HG03354 (cell line): ENCODE measurements at regions not wholly inside any gene's neighbourhood (a gene's known extent, or its start where the extent isn't known, plus 50 kb on each side); places are given as distances from the start of the nearest gene placed in this dataset.

Experiments
- ATAC-seq: cut with Tn5 transposase; IDR thresholded peaks from one replicate; pipeline ENCODE4 v1.9.1; 2021; ENCODE audit warnings: mild to moderate bottlenecking; ENCODE audit not compliant: unreplicated experiment, poor library complexity, severe bottlenecking

DNA sequence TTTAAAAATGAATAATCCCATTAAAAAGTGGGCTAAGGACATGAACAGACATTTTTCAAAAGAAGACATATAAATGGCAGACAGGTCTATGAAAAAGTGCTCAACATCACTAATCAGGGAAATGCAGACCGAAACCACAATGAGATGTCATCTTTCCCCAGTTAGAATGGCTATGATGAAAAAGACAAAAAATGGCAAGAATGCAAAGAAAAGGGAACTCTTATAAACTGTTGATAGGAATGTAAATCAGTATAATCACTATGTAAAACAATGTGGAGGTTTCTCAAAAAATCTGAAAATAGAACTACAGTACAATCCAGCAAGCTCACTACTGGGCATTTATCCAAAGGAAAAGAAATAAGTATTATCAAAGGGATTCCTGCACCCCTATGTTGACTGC is 169.2 kb downstream of the METTL4 start:
- ATAC-seq, result no peak

DNA sequence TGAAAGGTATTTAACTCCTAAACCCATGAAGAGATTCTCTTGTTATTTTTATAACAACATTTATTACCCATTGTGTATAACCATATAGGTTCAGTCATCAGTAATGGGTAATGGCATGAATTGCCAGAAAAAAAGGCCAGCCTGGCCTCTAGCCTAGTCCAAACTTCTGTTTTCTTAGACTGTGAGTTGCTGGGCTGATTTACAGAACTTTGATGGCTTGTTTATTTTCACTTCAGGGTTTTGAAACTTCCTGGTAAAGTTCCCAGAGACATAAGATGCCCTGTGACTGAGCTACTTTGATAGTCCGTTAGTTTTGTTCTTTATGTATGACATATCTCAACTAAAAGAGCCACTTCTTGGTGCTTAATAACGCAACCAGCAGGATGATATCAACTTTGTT is 164.8 kb downstream of the METTL4 start:
- ATAC-seq, result no peak

DNA sequence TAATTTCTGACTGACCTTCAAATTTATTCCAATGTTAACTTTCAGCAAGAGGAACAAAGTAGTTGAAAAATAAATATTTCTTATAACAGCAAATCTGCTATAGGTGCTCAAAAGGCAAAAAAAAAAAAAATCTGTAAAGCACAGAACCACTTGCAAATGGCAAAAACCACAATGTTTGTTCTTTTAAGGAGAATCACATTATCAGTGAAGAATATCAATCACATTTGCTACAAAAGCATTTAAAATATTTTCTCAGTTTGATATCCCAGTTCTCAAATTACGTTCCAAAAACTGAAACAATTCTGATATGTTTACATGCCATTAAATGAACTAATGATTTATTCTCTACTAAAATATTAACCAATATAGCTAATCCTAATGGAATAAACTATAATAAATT is 163.3 kb downstream of the METTL4 start:
- ATAC-seq, result no peak

DNA sequence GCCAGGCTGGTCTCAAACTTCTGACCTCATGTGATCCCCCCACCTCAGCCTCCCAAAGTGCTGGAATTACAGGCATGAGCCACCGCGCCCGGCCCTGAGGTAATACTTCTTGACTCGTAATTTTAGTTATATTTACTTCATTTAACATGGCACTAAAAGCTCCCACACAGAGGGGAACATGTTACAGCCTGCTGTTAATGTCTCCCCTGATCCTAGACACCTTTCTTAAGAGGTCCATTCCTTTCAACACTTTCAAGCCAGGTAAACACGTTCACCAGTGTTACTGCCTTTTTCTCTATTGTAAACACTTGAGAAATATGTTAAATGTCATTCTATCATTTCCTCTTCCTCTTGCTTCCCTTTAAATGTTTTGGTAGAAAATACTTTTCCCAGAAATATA is 161.4 kb downstream of the METTL4 start:
- ATAC-seq, result no peak

DNA sequence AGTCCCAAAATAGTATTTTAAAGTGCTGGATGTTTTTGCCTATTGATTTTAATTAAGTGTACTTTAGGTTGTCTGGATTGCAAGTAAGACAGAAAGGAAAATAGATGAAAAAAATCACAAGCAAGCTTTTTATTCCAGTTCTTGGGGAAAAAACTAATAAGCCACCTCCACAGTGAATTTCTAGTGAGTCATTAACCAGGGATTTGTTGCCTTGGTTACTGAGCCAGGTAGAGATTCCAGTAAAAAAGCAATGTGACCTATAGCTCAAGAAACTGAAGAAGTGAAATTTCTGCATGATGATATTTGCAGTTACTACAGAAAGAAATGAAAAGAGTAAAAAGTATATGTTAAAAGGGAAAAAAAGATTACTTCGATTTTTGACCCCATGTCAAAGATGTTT is 160.6 kb downstream of the METTL4 start:
- ATAC-seq, result no peak

DNA sequence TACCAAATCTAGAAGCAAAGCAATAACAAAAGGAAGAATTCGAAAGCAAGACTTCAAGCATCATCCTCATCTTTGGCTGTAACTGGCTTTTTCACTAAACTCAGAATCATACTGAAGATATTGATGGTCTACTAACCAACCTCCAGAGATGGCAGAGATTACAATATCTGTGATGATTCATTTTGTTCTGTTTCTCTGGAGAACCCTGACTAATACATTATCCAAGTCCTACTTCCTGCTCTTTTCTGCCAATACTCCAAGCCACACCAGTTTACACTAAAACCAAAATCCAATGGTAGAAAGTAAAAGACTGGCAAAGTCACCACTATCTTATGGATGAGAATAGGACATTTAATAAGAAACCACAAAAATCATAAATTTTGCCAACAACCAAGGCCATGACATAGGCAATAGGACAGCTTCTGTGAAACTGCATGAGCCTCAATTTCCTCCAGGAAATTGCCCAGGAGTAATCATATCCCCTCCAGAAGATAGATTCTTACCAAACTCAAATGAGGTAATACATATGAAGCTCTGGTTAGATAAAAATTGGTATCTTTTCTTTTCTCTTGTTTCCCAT is 159.8 kb downstream of the METTL4 start:
- no peak for ATAC-seq

DNA sequence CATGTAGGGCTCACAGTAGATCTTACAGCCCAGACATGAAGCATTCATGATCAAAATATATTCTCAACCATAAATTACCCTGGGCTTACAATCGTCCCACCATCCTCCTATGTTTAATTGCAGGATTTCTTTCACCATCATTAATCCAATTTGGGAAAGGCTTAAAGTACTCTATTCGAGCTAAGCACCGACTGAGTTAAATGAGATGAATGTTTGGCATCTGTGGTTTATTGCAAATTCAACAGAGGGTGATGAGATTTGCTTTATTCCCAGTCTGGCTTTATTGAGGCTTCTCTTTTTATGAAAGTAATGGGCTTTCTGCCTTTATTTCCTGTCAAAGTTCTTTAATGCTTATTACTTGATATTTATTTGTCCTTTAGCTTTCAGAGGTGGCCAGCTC is 159.0 kb downstream of the METTL4 start:
- no peak for ATAC-seq

DNA sequence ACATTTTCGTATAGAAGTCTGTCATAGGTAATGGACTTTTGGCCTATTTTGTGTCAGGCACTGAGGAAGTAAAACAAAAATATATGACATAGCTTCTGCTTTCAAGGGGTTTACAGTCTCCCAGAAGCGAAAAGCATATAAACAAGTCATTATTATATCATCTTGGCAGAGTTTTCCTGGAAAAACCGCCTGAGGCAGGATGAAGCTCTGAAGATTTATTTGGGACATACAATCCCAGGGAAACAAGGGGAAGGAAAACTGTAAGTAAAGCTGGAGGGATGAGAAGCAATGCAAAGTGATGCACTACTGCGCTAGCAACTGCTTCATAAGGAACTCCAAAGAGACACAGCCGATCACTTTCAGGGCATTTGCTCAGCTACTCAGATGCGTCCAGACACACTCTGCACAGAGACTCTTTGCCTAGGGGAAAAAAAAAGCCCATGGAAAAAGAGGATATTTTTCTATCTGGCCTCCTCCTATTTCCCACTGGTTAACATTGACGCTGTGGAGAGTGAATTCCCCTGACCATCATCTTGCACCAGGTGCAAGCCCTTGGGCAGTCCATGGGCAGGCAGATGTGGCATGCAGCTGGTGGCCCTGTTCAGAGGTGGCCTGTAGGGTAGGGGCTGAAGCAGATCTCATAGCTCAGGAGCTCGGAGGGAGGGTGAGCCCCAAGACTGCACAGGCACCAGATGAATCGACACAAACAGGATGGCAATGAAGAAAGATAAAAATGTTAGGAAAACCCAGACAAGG is 158.1 kb downstream of the METTL4 start:
- no peak for ATAC-seq

DNA sequence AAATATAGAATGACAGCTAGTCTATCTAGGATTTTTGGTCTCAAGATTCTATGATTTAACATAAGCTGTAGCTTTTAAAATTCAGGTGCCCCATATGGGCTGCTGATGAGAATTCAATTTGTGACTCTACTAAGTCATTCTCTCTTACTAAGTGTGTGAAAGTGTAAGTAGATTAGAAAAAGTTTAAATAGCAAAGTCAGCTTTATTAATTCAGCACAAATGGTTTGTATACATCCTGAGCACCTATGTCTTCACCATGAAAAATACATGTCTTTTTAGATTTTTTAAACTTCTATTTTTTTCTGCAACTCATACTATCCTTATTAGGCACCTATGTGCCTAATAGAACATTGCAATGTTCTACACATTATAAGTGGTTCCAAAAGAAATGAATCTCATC is 157.1 kb downstream of the METTL4 start:
- ATAC-seq, result no peak

DNA sequence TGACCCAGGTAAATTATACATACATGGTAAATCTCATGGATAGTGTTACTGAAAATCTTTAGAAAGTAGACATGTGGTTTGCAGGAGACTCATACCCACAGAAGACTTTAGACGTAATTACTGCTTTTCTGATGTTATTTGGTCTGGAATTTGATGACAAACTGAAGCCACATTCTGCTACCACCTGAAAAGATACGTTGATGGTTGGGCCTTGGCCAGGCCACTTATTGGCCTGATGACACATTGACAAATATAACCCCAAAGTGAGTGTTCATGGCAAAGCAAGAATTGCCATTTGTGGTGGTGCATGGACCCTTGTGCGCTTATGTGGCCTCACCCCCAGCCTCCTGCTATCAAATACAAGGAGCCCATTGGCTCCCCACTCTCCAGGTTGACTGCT is 155.6 kb downstream of the METTL4 start:
- ATAC-seq, result no peak

DNA sequence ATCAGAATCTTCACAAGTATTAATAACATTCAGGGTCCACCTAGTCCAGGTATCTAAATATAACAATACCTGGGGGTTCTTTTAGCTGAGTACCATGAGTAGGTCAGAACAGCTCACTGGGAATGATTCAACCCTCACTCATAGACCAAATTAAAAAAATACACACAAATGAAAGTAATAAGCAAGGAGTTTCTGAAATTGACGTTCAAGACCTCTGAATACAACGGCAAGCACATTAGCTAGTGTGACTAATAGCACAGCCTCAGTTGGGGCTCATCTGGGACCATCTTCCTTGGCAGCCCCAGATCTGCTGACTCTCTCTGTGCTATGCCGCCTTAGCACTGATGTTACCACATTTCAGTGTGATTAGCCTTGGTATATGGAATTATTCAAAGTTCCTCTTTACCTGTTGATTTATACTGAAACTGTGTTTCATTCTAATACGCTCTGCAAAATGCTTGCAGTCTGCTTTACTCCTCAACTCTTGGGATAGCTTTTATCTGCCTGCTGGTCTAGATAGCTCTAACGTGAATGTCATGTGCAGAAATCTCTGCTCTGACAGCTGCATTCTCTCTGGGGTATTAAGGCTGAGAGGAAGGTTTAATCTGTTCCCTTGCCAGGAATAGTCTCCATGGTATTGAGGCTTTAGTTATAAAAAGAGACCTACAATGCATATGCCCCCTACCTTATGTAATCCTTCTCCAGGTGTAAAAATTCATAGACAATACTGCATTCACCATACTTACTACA is 153.3 kb downstream of the METTL4 start:
- no peak for ATAC-seq

DNA sequence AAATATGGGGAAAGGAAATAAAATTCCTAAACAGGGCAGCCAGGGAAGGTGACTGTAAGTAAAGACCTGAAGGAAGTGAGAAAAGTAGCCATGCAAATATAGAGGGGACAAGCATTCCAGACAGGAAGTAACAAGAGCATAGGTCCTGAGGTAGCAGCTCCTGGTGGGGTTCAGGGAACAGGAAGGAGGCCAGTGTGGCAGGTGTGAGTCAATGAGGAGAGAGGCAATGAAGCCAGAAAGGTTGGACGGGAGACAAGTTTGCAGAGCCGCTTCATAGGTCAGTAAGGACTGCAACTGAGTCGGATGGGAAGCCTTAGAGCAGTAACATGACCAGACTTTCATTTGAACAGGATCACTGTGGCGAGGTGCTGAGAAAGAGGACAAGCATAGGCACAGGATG is 150.9 kb downstream of the METTL4 start:
- ATAC-seq, result no peak

DNA sequence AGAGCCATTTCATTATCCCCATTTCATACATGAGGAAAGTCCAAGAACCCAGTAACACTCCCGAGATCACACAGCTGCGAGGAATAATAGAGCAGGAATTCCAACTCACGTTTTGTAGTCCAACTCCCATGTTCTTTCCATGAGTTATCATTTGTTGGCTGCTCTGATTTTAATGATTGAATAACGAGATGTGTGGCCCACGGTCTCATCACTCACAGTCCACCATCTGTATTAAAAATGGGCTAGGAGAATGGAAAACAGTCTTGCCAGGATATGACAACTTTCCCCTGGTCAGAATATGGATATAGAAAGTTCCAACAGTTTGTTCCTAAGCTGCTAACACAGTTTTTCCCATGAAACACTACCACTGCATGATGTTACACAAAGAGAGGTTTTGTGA is 147.5 kb downstream of the METTL4 start:
- no peak for ATAC-seq

DNA sequence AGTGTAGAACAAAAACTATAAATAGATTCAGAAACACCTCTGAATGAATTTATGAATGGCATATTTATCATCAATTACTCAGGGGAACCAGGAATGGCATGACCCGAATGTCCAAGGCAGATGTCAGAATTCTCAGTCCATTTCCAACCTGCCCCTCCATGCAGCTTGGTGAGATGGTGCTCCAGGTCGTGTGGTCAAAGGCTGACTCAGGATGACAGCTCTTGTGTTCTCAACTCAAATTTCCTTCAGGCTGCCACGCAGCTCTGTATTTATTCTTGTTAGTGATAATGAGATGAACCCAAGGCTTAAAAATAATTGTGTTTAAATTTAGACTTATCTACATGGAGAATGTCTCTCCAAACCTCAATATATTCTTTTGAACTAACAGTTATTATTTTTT is 146.9 kb downstream of the METTL4 start:
- no peak for ATAC-seq

DNA sequence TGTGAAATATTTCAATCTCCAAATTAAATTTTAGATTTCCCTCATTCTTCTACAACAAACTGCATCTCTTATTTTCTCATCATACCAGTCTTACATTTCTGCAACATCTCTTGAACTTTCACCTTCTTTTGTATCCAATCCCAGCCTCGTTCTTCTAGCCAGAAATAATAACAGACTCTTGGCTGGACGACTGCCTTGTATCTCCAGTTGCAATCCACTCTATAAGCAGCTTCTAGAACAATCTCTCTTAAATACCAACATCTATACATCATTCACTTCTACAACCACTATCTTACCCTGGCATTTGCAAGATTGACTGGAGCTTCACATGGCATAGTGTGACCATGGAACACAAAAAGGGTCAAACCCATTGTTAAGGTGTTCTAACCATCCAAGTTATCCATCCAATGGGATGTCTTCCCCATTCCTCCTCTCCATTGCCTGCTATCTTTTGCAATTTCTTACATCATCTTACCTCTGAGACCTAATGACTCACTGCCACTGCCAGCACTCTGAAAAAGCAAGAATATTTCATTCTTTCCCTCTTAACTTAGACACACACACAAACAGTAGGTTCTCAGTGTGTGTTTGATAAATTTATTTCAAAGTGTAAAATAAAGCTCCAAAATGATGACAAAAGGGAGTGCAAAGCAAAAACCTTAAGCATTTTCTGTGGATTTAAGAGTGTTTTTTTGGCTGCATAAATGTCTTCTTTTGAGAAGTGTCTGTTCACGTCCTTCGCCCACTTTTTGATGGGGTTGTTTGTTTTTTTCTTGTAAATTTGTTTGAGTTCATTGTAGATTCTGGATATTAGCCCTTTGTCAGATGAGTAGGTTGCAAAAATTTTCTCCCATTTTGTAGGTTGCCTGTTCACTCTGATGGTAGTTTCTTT is 145.6 kb downstream of the METTL4 start:
- no peak for ATAC-seq

DNA sequence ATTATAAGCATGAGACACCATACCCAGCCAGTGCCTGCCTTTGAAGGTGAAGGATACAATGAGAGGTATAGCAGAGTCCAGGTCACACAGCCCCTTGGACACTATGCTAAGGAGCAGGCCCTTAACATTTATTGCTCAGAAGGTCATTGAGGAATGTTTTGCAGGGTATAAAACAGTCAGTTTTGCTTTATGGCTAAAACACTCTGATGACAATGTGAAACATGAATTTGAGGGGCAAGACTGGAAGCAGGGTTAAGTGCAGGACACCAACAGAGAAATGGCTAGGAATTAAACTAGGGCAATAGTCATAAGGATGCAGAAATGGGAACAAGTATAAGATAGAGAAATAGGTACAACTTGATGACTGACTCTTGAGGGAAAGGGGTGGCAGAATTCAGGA is 141.1 kb downstream of the METTL4 start:
- ATAC-seq, result no peak

DNA sequence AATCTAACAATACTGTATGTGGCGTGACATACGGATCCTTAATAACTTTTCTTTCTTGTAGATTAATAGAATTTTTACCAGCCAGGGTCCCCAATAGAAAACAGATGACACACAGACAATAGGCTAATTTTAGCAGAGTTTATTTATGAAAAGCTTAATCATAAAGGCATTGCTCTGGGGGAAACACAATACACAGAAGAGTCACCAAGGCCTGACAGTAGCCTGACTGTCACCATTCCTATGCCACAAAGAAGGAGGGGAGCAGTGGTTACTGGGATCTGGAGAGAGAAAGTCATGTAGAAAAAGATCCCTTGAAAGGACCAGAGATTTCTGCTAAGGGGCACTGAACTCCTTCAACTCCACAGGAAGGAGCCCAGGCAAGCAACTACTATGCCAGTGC is 139.5 kb downstream of the METTL4 start:
- no peak for ATAC-seq

DNA sequence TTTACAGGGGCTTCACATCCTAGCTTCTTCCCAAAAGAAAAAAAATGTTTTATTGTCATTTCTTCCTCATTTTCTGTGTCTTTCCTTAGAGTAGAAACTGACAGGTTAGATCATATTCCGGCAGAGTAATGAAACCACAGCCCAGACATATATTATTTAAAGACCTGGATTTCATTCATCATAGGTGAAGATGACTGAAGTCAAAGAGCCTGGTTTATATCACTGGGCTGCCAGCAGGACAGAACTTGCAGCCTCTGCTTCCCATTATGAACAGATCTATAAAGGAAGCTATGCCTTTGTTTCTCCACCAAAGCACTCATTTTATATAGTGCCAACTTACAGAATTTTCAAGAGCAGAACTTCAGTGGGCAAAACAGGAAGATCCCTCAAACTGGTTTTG is 137.9 kb downstream of the METTL4 start:
- ATAC-seq, result no peak

DNA sequence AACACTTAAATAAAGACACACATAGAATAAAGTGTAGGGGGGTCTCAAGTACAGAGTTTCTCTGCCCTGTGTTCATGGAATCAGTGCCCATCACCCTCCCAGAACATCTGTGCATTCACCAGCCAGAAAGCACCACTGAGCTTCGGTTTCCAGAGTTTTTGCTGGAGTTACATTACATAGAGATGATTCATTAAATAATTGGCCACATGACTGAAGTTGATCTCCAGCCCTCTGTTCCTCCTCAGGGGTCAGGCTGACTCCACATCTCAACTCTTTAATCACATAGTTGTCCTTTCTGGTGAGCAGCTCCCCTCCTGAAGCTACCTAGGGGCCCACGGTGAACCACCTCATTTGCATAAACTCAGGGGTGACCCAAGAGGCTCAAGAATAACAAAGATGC is 129.8 kb downstream of the METTL4 start:
- ATAC-seq, result no peak

DNA sequence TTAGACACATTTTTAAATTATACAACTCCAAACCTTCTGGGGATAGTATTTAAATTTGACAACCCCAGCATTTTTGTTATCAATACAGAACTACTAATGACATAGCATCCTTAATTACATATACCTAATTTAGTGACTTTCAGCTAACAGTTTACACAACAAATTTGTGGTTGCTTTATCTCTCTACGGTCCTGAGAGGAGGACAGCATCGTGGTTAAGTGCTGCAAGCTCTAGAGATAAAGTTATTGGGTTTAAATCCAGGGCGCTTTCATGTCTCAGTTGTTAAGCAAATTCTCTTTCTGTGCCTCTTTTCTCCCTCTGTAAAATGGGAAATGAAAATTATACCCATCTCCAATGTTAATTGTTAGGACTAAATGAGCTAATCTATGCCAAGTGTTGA is 129.3 kb downstream of the METTL4 start:
- ATAC-seq, result no peak
